Heart right ventricle (tissue), 16 donors: ENCODE measurements at regions not wholly inside any gene's neighbourhood (a gene's known extent, or its start where the extent isn't known, plus 50 kb on each side); places are given as distances from the start of the nearest gene placed in this dataset.

Experiments used
- ATAC-seq, 8 donors: fragments of 200-7000 bp; cut with Tn5 transposase; one replicate each; pipeline ENCODE4 v1.9.1; 2020; ENCODE audit warnings: mild to moderate bottlenecking in 8 of 8, moderate library complexity in 8 of 8, moderate number of reproducible peaks in 1 of 8
- DNase-seq, 2 donors: peaks; one replicate each; pipeline ENCODE4 v3.0.0-alpha.2; 2020
- H3K27ac ChIP-seq, 10 donors: fragments of 200-600 bp; sonication (generic) in 2 of 10; one replicate each; pipeline versions ENCODE4 v1.5.0 to v1.8.0; 2020 to 2022; ENCODE audit warnings: mild to moderate bottlenecking in 3 of 10
- H3K27me3 ChIP-seq, 7 donors: fragments of 200-600 bp; one replicate each; pipeline ENCODE4 v1.8.0; 2021 to 2022; ENCODE audit warnings: mild to moderate bottlenecking in 2 of 7
- H3K36me3 ChIP-seq, 9 donors: fragments of 200-600 bp; sonication (generic) in 1 of 9; one replicate each; pipeline versions ENCODE4 v1.5.0 to v1.8.0; 2020 to 2022; ENCODE audit warnings: mild to moderate bottlenecking in 2 of 9
- H3K4me1 ChIP-seq, 9 donors: fragments of 200-600 bp; sonication (generic) in 1 of 9; one replicate each; pipeline versions ENCODE4 v1.5.0 to v1.8.0; 2020 to 2022; ENCODE audit warnings: mild to moderate bottlenecking in 4 of 9
- H3K4me3 ChIP-seq, 10 donors: fragments of 200-600 bp; sonication (generic) in 2 of 10; one replicate each; pipeline versions ENCODE4 v1.5.0 to v1.8.0; 2020 to 2022; ENCODE audit warnings: mild to moderate bottlenecking in 7 of 10, moderate library complexity in 2 of 10
- H3K9me3 ChIP-seq, 11 donors: fragments of 200-600 bp in 10 of 11; sonication (generic) in 2 of 11; one replicate each; pipeline versions ENCODE4 v1.5.0 to v1.8.0; 2013 to 2022; ENCODE audit warnings: mild to moderate bottlenecking in 2 of 11, control low read depth in 1 of 11, moderate library complexity in 1 of 11
- WGBS, 2 donors: extraction: QIAGEN DNeasy Blood & Tissue Kit; methylation state at CpG; one replicate each; pipeline ENCODE4 v1.1.7; 2013; ENCODE audit warnings: inconsistent platforms in 1 of 2; 5-methylcytosine and 5-hydroxymethylcytosine counted together
- intact Hi-C, 10 donors: fragments of 100-400 bp; cut with DNase I; formaldehyde crosslinking; loops; one replicate each; pipeline versions ENCODE4 v1.11.1 to v1.14.2; 2022
- TF ChIP-seq, protein P1 (sequence below), 9 donors: fragments of 200-600 bp; sonication (generic) in 2 of 9; IDR thresholded peaks; one replicate each; pipeline versions ENCODE4 v1.5.0 to v1.8.0; 2021 to 2022; ENCODE audit warnings: antibody characterized with exemption in 9 of 9, mild to moderate bottlenecking in 5 of 9, moderate library complexity in 1 of 9
- donor health status: Arrhythmogenic right ventricular cardiomyopathy.
- donor health status: ischemic (EF 13 %, LVEDD 7.1; RV severe dilation, severe dysfunction).
- donor health status: healthy with polysubstance abuse.
- donor health status: DM: no; HTN: yes; CAD: no.
- donor health status: DM: no; HTN: no; CAD: no.
- donor health status: ischemic (EF 25% LVEDD 6.9; RV normal size, moderate dysfunction).
- donor health status: ischemic (EF 25% LVEDD 5.7; RV mildly dilated, moderate dysfunction).
- donor health status: healthy.
- donor health status: DM: yes; HTN: yes; CAD: no.
- donor health status: Ischemic cardiomyopathy.
- donor health status: ischemic (EF 35%, LVEDD 5.7; RV mildly dilated, moderate dysfunction).
- donor health status: nonischemic (EF 11% LVEDD 7.7; RV severe dilation, severe dysfunction).
- donor health status: DM: yes; HTN: yes; CAD: no.
- donor health status: PGD.
- donor health status: ischemic (EF 29% LVEDD 5.4; RV normal size, mild dysfunction).
- donor health status: nonischemic (EF 23%, LVEDD 6.1; RV moderate dilation, normal function).

GRCh38 chr18:21997207-21998143 is 171.9 kb upstream of the GATA6 start:
- H3K4me1 ChIP-seq: peaks cover 0 to 34% (median 9%) of the 10 kb centered on the region in 9 donors
- 39 to 47% methylated on average over 14 of the region's 14 CpGs for WGBS, 2 donors
- intact Hi-C loops: loop anchor here in 9 of 10 donors (2.0 to 10.0 kb wide), 15 partner anchors 85 to 707 kb away; partner anchors contain the start of gene GATA6 (in 4 of the 9)
- ATAC-seq: peak; percentile 32 to 87 (median 65)
- no peaks in the 10 kb centered on the region for H3K27me3 ChIP-seq
- peak overlapping the region in 9 of 10 donors; percentile 17 to 82 (median 68) for H3K27ac ChIP-seq
- no peaks in the 10 kb centered on the region for H3K9me3 ChIP-seq
- H3K4me3 ChIP-seq: no peak overlapping the region
- DNase-seq: peak in 1 of 2 donors; percentile 20
- TF ChIP-seq, protein P1, sequence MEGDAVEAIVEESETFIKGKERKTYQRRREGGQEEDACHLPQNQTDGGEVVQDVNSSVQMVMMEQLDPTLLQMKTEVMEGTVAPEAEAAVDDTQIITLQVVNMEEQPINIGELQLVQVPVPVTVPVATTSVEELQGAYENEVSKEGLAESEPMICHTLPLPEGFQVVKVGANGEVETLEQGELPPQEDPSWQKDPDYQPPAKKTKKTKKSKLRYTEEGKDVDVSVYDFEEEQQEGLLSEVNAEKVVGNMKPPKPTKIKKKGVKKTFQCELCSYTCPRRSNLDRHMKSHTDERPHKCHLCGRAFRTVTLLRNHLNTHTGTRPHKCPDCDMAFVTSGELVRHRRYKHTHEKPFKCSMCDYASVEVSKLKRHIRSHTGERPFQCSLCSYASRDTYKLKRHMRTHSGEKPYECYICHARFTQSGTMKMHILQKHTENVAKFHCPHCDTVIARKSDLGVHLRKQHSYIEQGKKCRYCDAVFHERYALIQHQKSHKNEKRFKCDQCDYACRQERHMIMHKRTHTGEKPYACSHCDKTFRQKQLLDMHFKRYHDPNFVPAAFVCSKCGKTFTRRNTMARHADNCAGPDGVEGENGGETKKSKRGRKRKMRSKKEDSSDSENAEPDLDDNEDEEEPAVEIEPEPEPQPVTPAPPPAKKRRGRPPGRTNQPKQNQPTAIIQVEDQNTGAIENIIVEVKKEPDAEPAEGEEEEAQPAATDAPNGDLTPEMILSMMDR (IDR thresholded peaks at IDR 0.05): peak; percentile 65 to 90 (median 85)
- no peaks in the 10 kb centered on the region for H3K36me3 ChIP-seq

DNA sequence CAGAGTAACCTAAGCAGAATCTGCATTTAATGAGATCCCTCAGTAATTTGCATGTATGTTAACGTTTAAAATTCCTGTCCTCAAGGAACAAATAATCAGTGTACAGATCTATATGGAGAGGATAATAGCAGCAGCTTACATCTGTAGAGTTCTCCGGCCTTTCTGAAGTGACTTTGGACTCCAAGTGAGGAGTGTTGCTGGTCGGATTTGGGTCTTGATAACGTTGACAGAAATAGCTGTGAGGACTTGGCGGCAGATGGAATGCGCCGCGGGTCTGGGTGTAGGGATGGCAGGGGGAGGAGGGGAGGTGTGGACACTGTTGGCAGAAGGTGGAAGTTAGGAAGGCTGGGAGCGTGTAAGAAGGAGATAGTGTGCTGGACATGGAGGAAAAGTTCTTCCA is 170.9 kb upstream of the GATA6 start:
- H3K4me1 ChIP-seq: peaks cover 0 to 34% (median 9%) of the 10 kb centered on the region in 9 donors
- DNase-seq: peak; percentile 58 to 61
- no peak overlapping the region for H3K4me3 ChIP-seq
- intact Hi-C loops: loop anchor here in 9 of 10 donors (2.0 to 10.0 kb wide), 14 partner anchors 84 to 706 kb away; partner anchors contain the start of gene GATA6 (in 4 of the 9)
- H3K27ac ChIP-seq: peak overlapping the region in 9 of 10 donors; percentile 17 to 82 (median 68)
- WGBS, 2 donors: 26 to 46% methylated on average over 9 of the region's 9 CpGs
- H3K9me3 ChIP-seq: no peaks in the 10 kb centered on the region
- H3K36me3 ChIP-seq: no peaks in the 10 kb centered on the region
- TF ChIP-seq, protein P1 (IDR thresholded peaks at IDR 0.05): no peak
- no peaks in the 10 kb centered on the region for H3K27me3 ChIP-seq
- peak; percentile 59 to 94 (median 84) for ATAC-seq

- Histone ChIP-seq H3K27ac (no peak overlapping the region), H3K27me3 (no peaks in the 10 kb centered on the region), H3K4me3 (no peak overlapping the region), H3K9me3 (no peaks in the 10 kb centered on the region), H3K36me3 (no peaks in the 10 kb centered on the region), H3K4me1 (peaks cover 0 to 34% (median 11%) of the 10 kb centered on the region in 9 donors)
- WGBS, 2 donors: 96% methylated on average over 25 of the region's 25 CpGs
- intact Hi-C loops: loop anchor here in 4 of 10 donors (10.0 kb wide), 4 partner anchors 83 to 243 kb away; no protein-coding TSS in a partner anchor
- ATAC-seq: no peak
- DNase-seq: no peak
- TF ChIP-seq, protein P1 (IDR thresholded peaks at IDR 0.05): no peak
Measured at GRCh38 chr18:22001912-22002487, 167.4 kb upstream of the GATA6 start.

DNA sequence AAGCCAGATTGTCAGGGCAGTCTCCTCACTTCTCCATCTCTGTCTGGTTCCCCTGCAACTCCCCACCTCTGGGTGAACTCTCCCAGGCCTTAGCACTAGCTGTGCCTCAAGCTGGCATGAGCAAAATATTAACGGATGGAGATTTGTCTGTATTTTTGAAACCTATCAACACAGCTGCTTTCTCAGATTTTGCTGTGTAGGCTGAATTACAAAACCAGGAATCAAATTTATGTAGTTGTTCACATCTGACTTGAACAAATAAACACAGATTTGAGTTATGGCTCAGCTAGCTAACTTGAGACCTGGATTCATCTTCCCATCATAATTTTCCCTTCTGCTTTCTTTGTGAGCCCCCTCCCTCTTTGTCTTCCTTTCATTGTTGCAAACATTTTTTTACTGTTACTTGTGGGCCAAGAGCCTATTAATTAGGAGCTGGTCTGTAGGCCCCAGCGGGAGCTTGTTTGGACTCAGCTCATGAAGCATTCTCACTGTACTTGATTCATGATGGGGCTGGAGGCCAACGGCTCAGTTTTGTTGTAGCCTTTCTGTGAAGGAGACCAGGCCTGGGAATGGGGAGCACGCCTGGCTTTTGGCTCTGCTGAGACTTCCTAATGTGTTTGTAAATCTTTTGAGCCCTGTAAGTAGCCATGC is 164.1 kb upstream of the GATA6 start:
- Histone ChIP-seq H3K4me3 (no peak overlapping the region), H3K9me3 (peaks cover 0 to 10% (median 0%) of the 10 kb centered on the region in 11 donors), H3K4me1 (peaks cover 0 to 9% (median under 1%) of the 10 kb centered on the region in 9 donors), H3K27me3 (no peaks in the 10 kb centered on the region), H3K36me3 (no peaks in the 10 kb centered on the region), H3K27ac (peak overlapping the region in 2 of 10 donors; percentile 37 to 47)
- 49 to 54% methylated on average over 4 of the region's 4 CpGs for WGBS, 2 donors
- no peak for DNase-seq
- intact Hi-C loops: loop anchor here in 5 of 10 donors (5.0 to 10.0 kb wide), 5 partner anchors 79 to 239 kb away; no protein-coding TSS in a partner anchor
- peak in 3 of 8 donors; percentile 46 to 69 (median 47) for ATAC-seq
- TF ChIP-seq, protein P1 (IDR thresholded peaks at IDR 0.05): no peak
